ENCODE measurements at regions not wholly inside any gene's neighbourhood (a gene's known extent, or its start where the extent isn't known, plus 50 kb on each side); places are given as distances from the start of the nearest gene placed in this dataset.

DNA sequence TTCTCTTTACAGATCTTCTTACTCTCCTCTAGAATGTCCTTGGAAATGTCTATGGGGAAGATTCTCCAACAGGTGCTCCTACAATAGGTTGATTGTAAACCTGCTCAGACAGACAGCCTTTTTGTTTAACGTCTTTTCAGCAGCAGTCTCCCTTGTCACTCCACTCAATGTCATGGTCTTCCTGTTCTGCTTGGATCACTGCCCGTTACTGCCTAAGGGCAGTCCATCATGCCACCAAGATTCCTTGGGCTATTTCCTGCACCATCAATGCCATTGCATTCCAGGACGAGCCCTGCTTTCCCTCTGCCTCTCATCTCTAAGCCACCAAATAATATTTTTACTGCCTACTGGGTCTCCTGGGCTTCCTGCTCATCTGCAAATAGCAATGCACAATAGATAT, 97.4 kb upstream of the GALNT5 start:
- peak; percentile 3 for DNase-seq

GRCh38 chr2:157164370-157164769, 93.1 kb upstream of the GALNT5 start:
- no peak for DNase-seq

GRCh38 chr2:157164891-157165290, 92.6 kb upstream of the GALNT5 start:
- no peak for DNase-seq

DNA sequence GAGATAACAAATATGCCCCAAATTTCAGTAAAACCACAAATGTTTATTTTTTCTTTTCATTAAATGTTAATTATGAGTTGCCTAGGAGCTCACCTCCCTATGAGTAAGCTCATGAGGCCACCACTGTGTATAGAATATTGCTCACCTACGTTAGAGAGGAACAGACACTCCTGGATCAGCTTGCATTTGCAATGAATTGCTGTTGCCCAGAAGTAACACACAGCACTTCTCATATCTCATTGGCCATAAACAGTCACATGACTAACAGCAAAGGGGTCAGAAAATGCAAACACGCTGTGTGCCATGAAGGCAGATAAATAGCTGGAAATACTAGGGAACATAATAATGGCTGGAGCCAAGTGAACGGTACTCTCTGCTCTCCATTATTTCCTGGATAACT, 89.0 kb upstream of the GALNT5 start:
- no peak for DNase-seq

GRCh38 chr2:157169889-157170288, 87.6 kb upstream of the GALNT5 start:
- DNase-seq: no peak

DNA sequence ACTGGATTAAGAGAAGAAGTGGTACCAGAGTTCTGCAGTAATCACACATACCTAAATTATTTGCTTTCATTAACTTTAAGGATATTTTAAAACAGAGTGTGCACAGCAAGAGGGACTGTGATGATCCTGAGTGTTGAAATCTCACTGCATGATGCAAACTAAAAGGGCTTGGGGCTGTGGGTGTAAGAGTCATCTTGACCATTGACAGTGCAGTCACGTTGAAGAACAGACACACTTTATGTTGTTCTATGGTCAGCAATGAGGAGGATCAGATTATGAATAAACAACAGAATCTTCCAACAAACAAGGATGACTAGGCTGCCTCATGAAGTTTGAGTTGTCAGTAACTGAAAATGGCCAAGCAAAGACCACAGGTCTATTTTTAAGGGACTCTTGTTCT, 87.2 kb upstream of the GALNT5 start:
- no peak for DNase-seq

- no peak for DNase-seq
Measured at GRCh38 chr2:157172239-157172638, 85.3 kb upstream of the GALNT5 start.

DNA sequence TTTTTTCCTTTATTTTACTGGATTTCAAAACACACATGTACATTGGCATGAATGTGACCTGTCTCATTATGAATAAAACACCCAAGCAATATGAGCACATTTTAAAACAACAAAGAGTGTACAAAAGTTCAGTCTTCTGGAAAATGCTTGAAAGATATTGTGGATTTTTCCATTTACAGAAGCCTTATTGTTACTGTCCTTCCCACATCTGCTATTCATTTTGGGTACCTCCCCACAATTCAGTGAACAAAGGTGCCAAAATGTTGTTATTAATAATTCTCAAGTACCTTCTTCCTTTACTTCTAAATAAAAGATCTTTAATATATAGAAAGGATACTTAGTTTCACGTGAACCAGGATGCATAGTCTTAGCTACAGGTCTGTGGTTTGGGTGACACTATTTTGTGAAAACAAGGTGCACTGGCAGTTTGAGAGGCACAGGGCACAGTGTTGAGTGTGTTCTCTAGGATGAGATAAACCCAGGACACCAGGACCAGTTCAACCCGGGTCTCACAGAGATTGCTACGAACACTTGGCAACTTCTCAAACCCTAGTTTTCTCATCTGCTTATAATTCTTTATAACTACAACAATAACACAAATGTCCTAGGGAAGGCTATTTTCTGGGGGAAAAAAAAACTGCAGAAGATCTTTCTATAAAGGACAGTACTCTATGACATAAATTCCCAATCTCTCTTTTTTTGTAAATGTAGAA, 84.5 kb upstream of the GALNT5 start:
- DNase-seq: no peak

GRCh38 chr2:157173740-157174184, 83.7 kb upstream of the GALNT5 start:
- DNase-seq: no peak

GRCh38 chr2:157174321-157174720, 83.2 kb upstream of the GALNT5 start:
- no peak for DNase-seq

DNA sequence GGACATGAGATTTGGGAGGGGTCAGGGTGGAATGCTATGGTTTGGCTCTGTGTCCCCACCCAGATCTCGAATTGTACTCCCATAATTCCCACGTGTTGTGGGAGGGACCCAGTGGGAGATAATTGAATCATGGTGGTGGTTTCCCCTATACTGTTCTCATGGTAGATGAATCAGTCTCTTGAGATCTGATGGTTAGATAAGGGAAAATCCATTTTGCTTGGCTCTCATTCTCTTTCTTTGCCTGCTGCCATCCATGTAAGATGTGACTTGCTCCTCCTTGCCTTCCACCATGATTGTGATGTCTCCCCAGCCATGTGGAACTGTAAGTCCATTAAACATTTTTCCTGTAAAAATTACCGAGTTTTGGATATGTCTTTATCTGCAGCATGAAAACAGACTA, 80.9 kb upstream of the GALNT5 start:
- DNase-seq: no peak

DNA sequence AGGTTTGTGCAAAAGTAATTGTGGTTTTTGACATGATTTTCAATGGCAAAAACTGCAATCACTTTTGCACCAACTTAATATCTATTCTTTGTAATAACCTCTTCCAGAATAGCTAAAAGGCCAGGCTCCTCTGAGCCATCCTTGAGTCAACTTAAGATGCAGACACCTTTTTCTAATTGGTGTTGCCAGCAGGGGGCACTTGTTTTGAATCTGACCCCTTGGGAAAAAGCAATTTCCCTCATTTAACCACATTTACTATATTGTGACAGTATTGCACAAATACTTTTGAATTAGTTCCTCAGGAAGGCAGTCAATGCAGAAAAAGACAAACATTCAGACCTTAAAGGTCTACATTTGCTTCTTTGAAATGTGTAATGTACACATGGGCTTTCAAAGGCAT, 78.6 kb upstream of the GALNT5 start:
- no peak for DNase-seq

DNA sequence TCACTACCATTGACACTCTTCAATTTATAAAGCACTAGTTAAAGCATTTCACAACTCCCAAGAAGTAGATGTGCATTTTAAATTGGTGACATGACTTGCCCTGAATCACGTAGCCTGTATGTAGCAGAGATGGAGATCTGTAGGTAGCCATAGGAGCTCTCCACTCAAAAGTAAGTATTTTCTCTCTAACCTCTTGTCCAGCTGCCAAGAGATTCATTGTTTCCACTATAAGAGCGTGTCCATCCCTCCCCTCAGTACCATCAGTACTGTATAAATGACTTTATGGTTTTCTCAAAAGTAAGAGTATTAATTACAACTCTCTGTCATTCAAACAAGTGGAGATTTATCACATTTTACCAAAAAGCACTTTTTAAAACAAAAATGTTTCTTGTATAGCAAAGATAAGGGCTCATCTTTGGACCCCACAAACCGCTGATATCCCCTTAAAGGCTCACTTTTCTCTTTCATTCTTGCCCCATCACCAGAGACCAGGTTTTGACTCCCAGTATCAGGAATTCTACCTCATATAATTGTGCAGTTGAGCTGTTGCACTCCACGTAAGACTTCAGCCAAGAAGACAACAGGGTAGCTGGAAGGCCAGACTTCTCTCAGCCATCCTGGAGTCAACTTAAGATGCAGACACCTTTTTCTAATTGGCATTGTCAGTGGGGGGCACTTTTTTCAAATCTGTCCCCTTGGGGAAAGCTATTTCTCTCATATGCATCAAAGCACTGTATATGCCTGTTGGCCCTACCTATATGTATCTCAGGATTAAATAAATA, 78.0 kb upstream of the GALNT5 start:
- DNase-seq: no peak

- DNase-seq: no peak
Measured at GRCh38 chr2:157180359-157180758, 77.1 kb upstream of the GALNT5 start.

GRCh38 chr2:157181234-157181633, 76.3 kb upstream of the GALNT5 start:
- DNase-seq: no peak

DNA sequence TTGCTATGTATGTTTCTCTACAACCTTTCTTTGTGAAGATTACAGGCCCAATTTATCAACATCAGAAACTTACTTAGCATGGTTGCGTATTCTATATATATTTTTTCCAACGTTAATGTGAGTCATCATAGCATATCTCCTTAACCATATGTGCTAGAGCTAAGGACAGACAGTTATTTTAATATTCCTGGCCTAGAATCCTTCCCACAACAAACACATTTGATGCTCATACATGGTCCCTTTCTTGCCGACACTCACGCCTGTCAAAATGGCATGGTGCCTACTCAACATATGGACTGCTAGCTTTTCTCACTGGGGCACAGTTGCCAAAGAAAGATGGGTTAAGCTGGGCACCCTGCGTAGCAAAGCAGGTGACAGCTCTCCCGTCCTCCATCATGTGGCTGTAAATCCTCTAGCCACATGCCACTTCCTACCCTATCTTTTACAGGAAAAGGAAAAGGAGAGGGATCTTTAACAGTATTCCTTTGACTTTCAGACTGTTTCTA, 75.2 kb upstream of the GALNT5 start:
- no peak for DNase-seq

DNA sequence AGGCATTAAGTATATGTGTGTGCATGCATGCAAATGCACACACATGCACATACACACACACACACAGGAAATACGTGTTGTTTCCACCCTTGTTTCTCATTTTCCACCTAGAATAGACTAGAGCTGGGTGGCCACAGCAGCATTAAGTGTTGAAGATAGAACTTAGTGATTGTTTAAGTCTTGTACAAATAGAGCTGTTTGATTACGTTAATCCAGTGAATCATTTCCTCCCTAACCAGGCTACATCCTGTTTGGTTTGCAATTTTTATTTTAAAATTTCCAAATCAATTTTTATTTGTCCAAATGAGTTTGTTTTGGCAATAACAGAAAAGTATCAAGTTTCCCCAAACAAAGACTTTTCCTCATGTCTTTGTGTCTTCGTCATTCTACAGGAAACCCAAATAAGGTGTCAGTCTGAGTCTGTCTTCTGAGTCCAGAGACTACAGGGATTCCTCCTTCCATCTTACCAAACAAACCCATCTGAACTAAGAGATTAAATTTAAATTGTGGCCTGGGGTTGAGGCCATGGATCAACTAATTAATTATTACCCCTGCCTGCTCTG, 74.6 kb upstream of the GALNT5 start:
- peak; percentile 19 for DNase-seq

GRCh38 chr2:157184161-157184895, 73.2 kb upstream of the GALNT5 start:
- DNase-seq: no peak

GRCh38 chr2:157185476-157186227, 71.9 kb upstream of the GALNT5 start:
- DNase-seq: no peak

GRCh38 chr2:157190151-157190550, 67.4 kb upstream of the GALNT5 start:
- no peak for DNase-seq

GRCh38 chr2:157191186-157191585, 66.3 kb upstream of the GALNT5 start:
- no peak for DNase-seq

All from NCI-H2029 treated with DMSO at 0.1 percent for 48 hours (cell line).